ENCODE measurements at regions not wholly inside any gene's neighbourhood (a gene's known extent, or its start where the extent isn't known, plus 50 kb on each side); places are given as distances from the start of the nearest gene placed in this dataset.

DNA sequence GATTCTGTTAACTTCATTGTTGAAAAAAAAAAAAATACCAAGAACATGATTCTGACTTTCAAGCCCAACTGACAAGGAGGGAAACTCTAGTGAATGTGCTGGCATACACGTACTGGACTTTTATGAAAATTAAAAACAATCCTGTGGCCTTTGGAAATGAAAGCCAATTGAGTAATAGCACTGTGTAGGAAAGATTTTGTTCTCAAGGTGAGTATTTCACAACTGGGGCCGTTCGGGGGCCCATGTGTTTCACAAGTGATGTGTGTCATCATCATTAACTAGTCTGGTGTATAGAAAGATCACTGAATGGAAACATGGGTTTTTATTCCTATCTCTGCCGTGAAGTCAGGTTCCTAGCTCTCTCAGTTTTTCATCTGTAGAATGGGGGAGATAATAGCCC lies 605.0 kb upstream of the CLINT1 start (continued):
- TF ChIP-seq U2AF2 (IDR thresholded peaks at IDR 0.05; ENCODE audit: low read depth, low read length) (no peak), ZNF557 (CRISPR knock-in tag; IDR thresholded peaks at IDR 0.05) (no peak), RXRA (CRISPR knock-in tag; IDR thresholded peaks at IDR 0.05) (no peak), TFAP4 (IDR thresholded peaks at IDR 0.05; ENCODE audit: borderline replicate concordance, low read depth) (peak; percentile 29; the same call in 1 of the 2 replicates), ZNF260 (CRISPR knock-in tag; IDR thresholded peaks at IDR 0.05; ENCODE audit: borderline replicate concordance, low read depth) (no peak), MAF1 (CRISPR knock-in tag; IDR thresholded peaks at IDR 0.05; ENCODE audit: borderline replicate concordance) (no peak), HDAC2 (CRISPR knock-in tag; IDR thresholded peaks at IDR 0.05) (peak; percentile 54; the same call in 1 of the 2 replicates), ZNF451 (CRISPR knock-in tag; IDR thresholded peaks at IDR 0.05) (no peak), ZNF549 (CRISPR knock-in tag; IDR thresholded peaks at IDR 0.05) (no peak), PAX8 (CRISPR knock-in tag; IDR thresholded peaks at IDR 0.05; ENCODE audit: borderline replicate concordance) (no peak), ISL2 (CRISPR knock-in tag; IDR thresholded peaks at IDR 0.05) (0 out of 2 replicates have a peak, but pooled peaks have one; percentile 25), ZNF704 (CRISPR knock-in tag; IDR thresholded peaks at IDR 0.05; ENCODE audit: borderline replicate concordance) (no peak), ZNF124 (CRISPR knock-in tag; IDR thresholded peaks at IDR 0.05) (no peak), POGZ (CRISPR knock-in tag; IDR thresholded peaks at IDR 0.05) (peak; percentile 64), ZKSCAN5 (CRISPR knock-in tag; IDR thresholded peaks at IDR 0.05) (no peak)
- TF ChIP-seq, protein P1, sequence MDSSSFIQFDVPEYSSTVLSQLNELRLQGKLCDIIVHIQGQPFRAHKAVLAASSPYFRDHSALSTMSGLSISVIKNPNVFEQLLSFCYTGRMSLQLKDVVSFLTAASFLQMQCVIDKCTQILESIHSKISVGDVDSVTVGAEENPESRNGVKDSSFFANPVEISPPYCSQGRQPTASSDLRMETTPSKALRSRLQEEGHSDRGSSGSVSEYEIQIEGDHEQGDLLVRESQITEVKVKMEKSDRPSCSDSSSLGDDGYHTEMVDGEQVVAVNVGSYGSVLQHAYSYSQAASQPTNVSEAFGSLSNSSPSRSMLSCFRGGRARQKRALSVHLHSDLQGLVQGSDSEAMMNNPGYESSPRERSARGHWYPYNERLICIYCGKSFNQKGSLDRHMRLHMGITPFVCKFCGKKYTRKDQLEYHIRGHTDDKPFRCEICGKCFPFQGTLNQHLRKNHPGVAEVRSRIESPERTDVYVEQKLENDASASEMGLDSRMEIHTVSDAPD (CRISPR knock-in tag; IDR thresholded peaks at IDR 0.05): no peak
- TF ChIP-seq, protein P2, sequence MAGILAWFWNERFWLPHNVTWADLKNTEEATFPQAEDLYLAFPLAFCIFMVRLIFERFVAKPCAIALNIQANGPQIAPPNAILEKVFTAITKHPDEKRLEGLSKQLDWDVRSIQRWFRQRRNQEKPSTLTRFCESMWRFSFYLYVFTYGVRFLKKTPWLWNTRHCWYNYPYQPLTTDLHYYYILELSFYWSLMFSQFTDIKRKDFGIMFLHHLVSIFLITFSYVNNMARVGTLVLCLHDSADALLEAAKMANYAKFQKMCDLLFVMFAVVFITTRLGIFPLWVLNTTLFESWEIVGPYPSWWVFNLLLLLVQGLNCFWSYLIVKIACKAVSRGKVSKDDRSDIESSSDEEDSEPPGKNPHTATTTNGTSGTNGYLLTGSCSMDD (CRISPR knock-in tag; IDR thresholded peaks at IDR 0.05): no peak
- TF ChIP-seq, protein P3, sequence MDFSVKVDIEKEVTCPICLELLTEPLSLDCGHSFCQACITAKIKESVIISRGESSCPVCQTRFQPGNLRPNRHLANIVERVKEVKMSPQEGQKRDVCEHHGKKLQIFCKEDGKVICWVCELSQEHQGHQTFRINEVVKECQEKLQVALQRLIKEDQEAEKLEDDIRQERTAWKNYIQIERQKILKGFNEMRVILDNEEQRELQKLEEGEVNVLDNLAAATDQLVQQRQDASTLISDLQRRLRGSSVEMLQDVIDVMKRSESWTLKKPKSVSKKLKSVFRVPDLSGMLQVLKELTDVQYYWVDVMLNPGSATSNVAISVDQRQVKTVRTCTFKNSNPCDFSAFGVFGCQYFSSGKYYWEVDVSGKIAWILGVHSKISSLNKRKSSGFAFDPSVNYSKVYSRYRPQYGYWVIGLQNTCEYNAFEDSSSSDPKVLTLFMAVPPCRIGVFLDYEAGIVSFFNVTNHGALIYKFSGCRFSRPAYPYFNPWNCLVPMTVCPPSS (IDR thresholded peaks at IDR 0.05): no peak
- TF ChIP-seq, protein P4, sequence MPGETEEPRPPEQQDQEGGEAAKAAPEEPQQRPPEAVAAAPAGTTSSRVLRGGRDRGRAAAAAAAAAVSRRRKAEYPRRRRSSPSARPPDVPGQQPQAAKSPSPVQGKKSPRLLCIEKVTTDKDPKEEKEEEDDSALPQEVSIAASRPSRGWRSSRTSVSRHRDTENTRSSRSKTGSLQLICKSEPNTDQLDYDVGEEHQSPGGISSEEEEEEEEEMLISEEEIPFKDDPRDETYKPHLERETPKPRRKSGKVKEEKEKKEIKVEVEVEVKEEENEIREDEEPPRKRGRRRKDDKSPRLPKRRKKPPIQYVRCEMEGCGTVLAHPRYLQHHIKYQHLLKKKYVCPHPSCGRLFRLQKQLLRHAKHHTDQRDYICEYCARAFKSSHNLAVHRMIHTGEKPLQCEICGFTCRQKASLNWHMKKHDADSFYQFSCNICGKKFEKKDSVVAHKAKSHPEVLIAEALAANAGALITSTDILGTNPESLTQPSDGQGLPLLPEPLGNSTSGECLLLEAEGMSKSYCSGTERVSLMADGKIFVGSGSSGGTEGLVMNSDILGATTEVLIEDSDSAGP (CRISPR knock-in tag; IDR thresholded peaks at IDR 0.05; ENCODE audit: borderline replicate concordance): no peak
- TF ChIP-seq, protein P5, sequence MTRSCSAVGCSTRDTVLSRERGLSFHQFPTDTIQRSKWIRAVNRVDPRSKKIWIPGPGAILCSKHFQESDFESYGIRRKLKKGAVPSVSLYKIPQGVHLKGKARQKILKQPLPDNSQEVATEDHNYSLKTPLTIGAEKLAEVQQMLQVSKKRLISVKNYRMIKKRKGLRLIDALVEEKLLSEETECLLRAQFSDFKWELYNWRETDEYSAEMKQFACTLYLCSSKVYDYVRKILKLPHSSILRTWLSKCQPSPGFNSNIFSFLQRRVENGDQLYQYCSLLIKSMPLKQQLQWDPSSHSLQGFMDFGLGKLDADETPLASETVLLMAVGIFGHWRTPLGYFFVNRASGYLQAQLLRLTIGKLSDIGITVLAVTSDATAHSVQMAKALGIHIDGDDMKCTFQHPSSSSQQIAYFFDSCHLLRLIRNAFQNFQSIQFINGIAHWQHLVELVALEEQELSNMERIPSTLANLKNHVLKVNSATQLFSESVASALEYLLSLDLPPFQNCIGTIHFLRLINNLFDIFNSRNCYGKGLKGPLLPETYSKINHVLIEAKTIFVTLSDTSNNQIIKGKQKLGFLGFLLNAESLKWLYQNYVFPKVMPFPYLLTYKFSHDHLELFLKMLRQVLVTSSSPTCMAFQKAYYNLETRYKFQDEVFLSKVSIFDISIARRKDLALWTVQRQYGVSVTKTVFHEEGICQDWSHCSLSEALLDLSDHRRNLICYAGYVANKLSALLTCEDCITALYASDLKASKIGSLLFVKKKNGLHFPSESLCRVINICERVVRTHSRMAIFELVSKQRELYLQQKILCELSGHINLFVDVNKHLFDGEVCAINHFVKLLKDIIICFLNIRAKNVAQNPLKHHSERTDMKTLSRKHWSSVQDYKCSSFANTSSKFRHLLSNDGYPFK (CRISPR knock-in tag; IDR thresholded peaks at IDR 0.05; ENCODE audit: borderline replicate concordance): no peak
